ENCODE measurements at regions not wholly inside any gene's neighbourhood (a gene's known extent, or its start where the extent isn't known, plus 50 kb on each side); places are given as distances from the start of the nearest gene placed in this dataset.
"Not testable (repeated sequence)": the region's sequence is repeated elsewhere in the genome, so short reads cannot be mapped to it uniquely, and the experiment has no call there.

DNA sequence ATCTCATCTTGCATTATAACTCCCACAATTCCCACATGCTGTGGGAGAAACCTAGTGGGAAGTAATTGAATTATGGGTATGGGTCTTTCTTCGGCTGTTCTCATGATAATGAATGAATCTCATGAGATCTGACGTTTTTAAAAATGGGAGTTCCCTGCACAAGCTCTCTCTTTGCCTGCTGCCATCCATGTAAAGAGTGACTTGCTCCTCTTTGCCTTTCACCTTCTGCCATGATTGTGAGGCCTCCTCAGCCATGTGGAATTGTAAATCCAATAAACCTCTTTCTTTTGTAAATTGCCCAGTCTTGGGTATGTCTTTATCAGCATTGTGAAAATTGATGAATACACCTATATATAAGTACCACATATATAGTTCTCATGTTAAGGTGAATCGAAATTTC, 961.7 kb upstream of the COX7C start:
- TF ChIP-seq, protein P1, sequence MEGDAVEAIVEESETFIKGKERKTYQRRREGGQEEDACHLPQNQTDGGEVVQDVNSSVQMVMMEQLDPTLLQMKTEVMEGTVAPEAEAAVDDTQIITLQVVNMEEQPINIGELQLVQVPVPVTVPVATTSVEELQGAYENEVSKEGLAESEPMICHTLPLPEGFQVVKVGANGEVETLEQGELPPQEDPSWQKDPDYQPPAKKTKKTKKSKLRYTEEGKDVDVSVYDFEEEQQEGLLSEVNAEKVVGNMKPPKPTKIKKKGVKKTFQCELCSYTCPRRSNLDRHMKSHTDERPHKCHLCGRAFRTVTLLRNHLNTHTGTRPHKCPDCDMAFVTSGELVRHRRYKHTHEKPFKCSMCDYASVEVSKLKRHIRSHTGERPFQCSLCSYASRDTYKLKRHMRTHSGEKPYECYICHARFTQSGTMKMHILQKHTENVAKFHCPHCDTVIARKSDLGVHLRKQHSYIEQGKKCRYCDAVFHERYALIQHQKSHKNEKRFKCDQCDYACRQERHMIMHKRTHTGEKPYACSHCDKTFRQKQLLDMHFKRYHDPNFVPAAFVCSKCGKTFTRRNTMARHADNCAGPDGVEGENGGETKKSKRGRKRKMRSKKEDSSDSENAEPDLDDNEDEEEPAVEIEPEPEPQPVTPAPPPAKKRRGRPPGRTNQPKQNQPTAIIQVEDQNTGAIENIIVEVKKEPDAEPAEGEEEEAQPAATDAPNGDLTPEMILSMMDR (conservative IDR thresholded peaks at IDR 0.05) = no peak
- no peak overlapping the region for H3K27ac ChIP-seq

DNA sequence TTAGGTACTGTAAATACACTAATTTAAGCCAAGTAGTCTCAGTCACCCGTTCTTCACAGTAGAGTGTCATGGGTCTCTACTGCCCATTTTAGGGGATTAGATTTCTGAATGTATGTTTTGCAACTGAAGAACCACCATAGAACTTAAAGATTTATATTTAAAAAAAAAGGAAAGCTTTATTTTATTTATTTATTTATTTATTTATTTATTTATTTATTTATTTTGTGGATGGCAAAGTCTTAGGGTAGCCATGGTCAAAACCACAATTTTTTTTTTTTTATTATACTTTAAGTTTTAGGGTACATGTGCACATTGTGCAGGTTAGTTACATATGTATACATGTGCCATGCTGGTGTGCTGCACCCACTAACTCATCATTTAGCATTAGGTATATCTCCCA, 960.4 kb upstream of the COX7C start:
- not testable (repeated sequence) for H3K27ac ChIP-seq

DNA sequence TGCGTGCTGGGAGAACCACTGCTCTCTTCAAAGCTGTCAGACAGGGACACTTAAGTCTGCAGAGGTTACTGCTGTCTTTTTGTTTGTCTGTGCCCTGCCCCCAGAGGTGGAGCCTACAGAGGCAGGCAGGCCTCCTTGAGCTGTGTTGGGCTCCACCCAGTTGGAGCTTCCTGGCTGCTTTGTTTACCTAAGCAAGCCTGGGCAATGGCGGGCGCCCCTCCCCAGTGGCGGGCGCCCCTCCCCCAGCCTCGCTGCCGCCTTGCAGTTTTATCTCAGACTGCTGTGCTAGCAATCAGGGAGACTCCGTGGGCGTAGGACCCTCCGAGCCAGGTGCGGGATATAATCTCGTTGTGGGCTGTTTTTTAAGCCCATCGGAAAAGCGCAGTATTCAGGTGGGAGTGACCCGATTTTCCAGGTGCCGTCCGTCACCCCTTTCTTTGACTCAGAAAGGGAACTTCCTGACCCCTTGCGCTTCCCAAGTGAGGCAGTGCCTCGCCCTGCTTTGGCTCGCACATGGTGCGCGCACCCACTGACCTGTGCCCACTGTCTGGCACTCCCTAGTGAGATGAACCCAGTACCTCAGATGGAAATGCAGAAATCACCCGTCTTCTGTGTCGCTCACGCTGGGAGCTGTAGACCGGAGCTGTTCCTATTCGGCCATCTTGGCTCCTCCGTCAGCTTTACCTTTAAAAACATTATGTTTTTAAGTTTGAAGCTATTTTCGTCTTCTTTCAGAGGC, 954.6 kb upstream of the COX7C start:
- H3K27ac ChIP-seq = not testable (repeated sequence)

DNA sequence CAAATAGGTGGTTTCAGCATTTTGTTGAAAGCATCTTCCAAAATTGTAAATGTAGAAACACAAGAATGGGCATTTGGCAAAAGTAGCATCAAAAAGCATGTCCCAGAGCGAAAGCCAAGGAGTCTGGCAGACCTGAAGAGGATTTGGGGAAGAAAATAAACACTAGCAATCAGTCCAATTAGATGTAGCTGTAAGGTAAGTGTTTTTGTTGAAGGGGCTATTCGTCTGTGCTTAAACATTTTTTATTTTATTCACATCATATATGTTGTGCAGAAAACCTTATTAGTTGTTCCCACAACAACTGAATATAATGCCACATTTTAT, 954.1 kb upstream of the COX7C start:
- H3K27ac ChIP-seq = no peak overlapping the region
- TF ChIP-seq, protein P1 (conservative IDR thresholded peaks at IDR 0.05) = no peak

DNA sequence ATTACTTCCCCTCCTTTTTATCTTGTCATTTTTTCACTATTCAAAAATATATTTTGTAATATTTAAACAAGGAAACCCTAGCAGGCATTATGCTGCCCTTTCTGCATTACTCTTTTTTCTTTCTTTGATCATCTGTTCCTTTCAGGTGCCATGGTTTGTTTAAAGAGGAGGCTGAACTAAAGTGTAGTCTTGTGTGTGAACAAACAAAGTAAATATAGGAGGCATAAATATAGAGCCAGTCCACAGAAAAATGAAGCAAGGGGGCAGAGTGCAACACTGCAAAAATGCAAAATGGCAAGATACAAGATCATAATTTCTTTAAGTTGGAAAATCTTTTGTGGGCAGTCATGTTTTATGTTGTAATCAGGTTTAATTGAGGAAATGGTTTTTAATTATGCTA, 947.3 kb upstream of the COX7C start:
- H3K27ac ChIP-seq = no peak overlapping the region
- TF ChIP-seq, protein P1 (conservative IDR thresholded peaks at IDR 0.05) = no peak

DNA sequence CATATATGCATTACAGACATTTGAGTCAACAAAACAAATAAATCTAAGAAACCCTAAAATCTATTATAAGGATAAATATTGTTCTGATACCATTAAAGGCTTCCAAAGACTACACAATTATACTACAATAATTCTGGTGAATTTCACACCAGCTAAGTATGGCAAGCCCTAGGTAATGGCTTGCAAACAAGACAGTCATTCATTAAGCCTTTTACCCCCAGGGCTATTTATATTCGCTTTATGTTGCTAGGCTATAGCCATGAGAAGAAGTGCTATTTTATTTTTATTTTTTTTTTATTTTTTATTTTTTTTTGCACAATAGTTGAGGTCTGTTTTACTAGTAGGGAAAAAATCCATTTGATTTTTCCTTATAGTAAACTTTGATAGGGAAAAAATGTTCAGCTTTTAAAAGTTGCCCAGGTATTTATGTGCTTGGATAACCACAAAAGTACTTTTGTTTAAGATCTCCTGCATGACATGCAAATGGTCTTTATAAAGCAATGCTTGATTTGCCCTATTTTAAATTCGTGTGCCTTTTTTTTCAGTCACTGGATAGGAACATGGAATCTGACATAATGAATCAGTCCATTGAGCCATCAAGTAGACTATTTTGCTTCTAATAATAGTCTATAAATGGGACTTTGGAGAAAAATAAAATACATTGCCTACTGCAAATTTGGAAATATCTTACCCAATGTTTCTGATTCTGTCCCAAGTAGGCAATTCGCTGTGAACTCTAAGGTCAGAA, 946.3 kb upstream of the COX7C start:
- H3K27ac ChIP-seq = no peak overlapping the region
- TF ChIP-seq, protein P1 (conservative IDR thresholded peaks at IDR 0.05) = no peak

DNA sequence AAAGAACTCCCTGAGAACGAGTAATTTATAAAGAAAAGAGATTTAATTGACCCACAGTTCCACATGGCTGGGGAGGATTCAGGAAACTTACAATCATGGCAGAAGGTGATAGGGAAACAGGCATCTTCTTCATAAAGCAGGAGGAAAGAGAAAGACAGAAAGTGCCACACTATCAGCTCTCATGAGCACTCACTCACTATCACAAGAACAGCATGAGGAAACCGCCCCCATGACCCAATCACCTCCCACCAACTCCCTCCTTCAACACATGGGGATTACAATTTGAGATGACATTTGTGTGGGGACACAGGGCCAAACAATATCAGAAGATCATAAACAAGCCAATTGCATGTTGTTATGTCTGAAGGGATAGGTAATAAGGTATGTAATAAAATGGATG, 935.9 kb upstream of the COX7C start:
- H3K27ac ChIP-seq = no peak overlapping the region
- TF ChIP-seq, protein P1 (conservative IDR thresholded peaks at IDR 0.05) = no peak

DNA sequence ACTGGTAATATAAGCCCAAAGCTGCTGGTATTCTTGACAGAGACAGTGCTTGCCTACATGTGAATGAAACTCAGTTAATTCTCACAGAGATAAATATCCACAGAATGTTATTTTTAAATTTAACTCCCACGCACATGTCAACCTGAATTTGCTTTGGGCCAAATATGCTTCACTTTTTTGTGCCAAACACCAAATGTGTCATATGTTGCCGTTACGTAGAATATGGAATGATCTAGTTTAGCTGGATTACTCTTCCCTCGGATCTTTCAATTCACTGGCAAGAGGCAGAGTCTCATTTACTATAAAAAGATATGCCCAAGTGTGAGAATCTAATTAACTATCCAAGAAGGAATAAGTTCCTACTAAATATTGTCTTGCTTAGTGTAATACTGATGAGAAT, 933.4 kb upstream of the COX7C start:
- TF ChIP-seq, protein P1 (conservative IDR thresholded peaks at IDR 0.05) = no peak
- no peak overlapping the region for H3K27ac ChIP-seq

All from VCaP (cell line).